Spleen (tissue), 11 donors: ENCODE measurements at regions not wholly inside any gene's neighbourhood (a gene's known extent, or its start where the extent isn't known, plus 50 kb on each side); places are given as distances from the start of the nearest gene placed in this dataset.

ENCODE experiments used
- DNase-seq: peaks from one replicate; pipeline ENCODE4 v3.0.0-alpha.2; 2020
- H3K27ac ChIP-seq, 8 donors: fragments of 200-600 bp; sonication (generic) in 7 of 8; 1 replicate in 4 of 8; 2 replicates in 4 of 8; pipeline versions ENCODE4 v1.5.0 to v1.8.0; 2016 to 2021; ENCODE audit warnings: inconsistent platforms in 4 of 8, mild to moderate bottlenecking in 4 of 8, moderate library complexity in 1 of 8
- H3K27me3 ChIP-seq, 7 donors: fragments of 200-600 bp; sonication (generic) in 6 of 7; replicated peaks in 1 of 7; 1 replicate in 4 of 7; 2 replicates in 3 of 7; pipeline versions ENCODE4 v1.5.0 to v1.8.0; 2016 to 2021; ENCODE audit warnings: inconsistent platforms in 3 of 7, mild to moderate bottlenecking in 1 of 7
- H3K36me3 ChIP-seq, 6 donors: fragments of 200-600 bp; sonication (generic) in 5 of 6; 1 replicate in 4 of 6; 2 replicates in 2 of 6; pipeline versions ENCODE4 v1.5.0 to v1.8.0; 2016 to 2021; ENCODE audit warnings: inconsistent platforms in 2 of 6
- H3K4me1 ChIP-seq, 6 donors: fragments of 200-600 bp; sonication (generic) in 5 of 6; 1 replicate in 3 of 6; 2 replicates in 3 of 6; pipeline versions ENCODE4 v1.5.0 to v1.8.0; 2016 to 2021; ENCODE audit warnings: inconsistent platforms in 3 of 6
- H3K4me3 ChIP-seq, 8 donors: fragments of 200-600 bp; sonication (generic) in 7 of 8; 1 replicate in 4 of 8; 2 replicates in 4 of 8; pipeline versions ENCODE4 v1.5.0 to v1.8.0; 2016 to 2021; ENCODE audit warnings: inconsistent platforms in 4 of 8, mild to moderate bottlenecking in 4 of 8, moderate library complexity in 2 of 8
- H3K9me3 ChIP-seq, 8 donors: fragments of 200-600 bp; sonication (generic) in 7 of 8; 1 replicate in 4 of 8; 2 replicates in 4 of 8; pipeline versions ENCODE4 v1.5.0 to v1.8.0; 2016 to 2021; ENCODE audit warnings: inconsistent platforms in 4 of 8
- CTCF ChIP-seq, 11 experiments: fragments of 200-600 bp in 7 of 11; fragments of 450-650 bp in 4 of 11; sonication (generic) in 4 of 11; IDR thresholded peaks in 8 of 11; conservative IDR thresholded peaks in 3 of 11; 1 replicate in 7 of 11; 2 replicates in 4 of 11; pipeline versions ENCODE4 v1.4.0 to v1.8.0; 2016 to 2021; ENCODE audit warnings: antibody characterized with exemption in 11 of 11, inconsistent platforms in 4 of 11, mild to moderate bottlenecking in 1 of 11
- POLR2A ChIP-seq, 3 donors: fragments of 450-650 bp; IDR thresholded peaks; one replicate each; pipeline ENCODE4 v1.5.1; 2017; ENCODE audit warnings: antibody characterized with exemption in 3 of 3, mild to moderate bottlenecking in 1 of 3
- POLR2AphosphoS5 ChIP-seq, 3 donors: sonication (generic); formaldehyde crosslinking; IDR thresholded peaks; one replicate each; pipeline ENCODE4 v1.5.1; 2017; ENCODE audit warnings: antibody characterized with exemption in 3 of 3
- WGBS, 5 donors: extraction: QIAGEN DNeasy Blood & Tissue Kit in 3 of 5; methylation state at CpG; one replicate each; pipeline versions ENCODE4 v1.1.5 to v1.1.7; 2013 to 2018; 5-methylcytosine and 5-hydroxymethylcytosine counted together
- intact Hi-C: fragments of 100-400 bp; cut with DNase I; formaldehyde crosslinking; loops from one replicate; pipeline ENCODE4 v1.15.0; 2023; ENCODE audit warnings: low total_unique reads
- donor health status: healthy with polysubstance abuse.
- donor health status: DM: no; HTN: no; CAD: no; lungs with moderate emphysema.
- donor health status: DM: no; HTN: no; CAD: no.
- donor health status: Bipolar disorder and iron deficiency.
- donor health status: healthy.
- donor health status: DM: no; HTN: no; CAD: no.
- donor health status: DM: yes; HTN: yes; CAD: no.

GRCh38 chr1:164380893-164381292, 178.1 kb upstream of the PBX1 start:
- Histone ChIP-seq H3K27ac (no peak overlapping the region), H3K36me3 (no peaks in the 10 kb centered on the region), H3K4me1 (no peaks in the 10 kb centered on the region), H3K4me3 (no peak overlapping the region), H3K9me3 (peaks cover 0 to 7% (median 0%) of the 10 kb centered on the region in 8 donors), H3K27me3 (no peaks in the 10 kb centered on the region)
- TF ChIP-seq POLR2AphosphoS5 (IDR thresholded peaks at IDR 0.05): no peak
- TF ChIP-seq POLR2A (IDR thresholded peaks at IDR 0.05): no peak
- no peak for TF ChIP-seq CTCF (IDR thresholded peaks at IDR 0.05 in 8 of 11, conservative IDR thresholded peaks at IDR 0.05 in 3 of 11)
- intact Hi-C loops: no loop called here
- DNase-seq: no peak
- WGBS, 5 donors: 33 to 55% (median 53%) methylated on average over 4 of the region's 4 CpGs

GRCh38 chr1:164382384-164382783, 176.6 kb upstream of the PBX1 start:
- H3K9me3 ChIP-seq: peaks cover 0 to 14% (median 4%) of the 10 kb centered on the region in 8 donors
- no peaks in the 10 kb centered on the region for H3K4me1 ChIP-seq
- 68 to 79% (median 78%) methylated on average over 8 of the region's 8 CpGs for WGBS, 5 donors
- intact Hi-C loops: no loop called here
- no peak overlapping the region for H3K4me3 ChIP-seq
- TF ChIP-seq POLR2AphosphoS5 (IDR thresholded peaks at IDR 0.05) (no peak), CTCF (IDR thresholded peaks at IDR 0.05 in 8 of 11, conservative IDR thresholded peaks at IDR 0.05 in 3 of 11) (no peak), POLR2A (IDR thresholded peaks at IDR 0.05) (no peak)
- no peak for DNase-seq
- H3K27ac ChIP-seq: no peak overlapping the region
- H3K27me3 ChIP-seq: no peaks in the 10 kb centered on the region
- H3K36me3 ChIP-seq: no peaks in the 10 kb centered on the region

GRCh38 chr1:164384262-164384661, 174.7 kb upstream of the PBX1 start:
- Histone ChIP-seq H3K36me3 (no peaks in the 10 kb centered on the region), H3K27me3 (no peaks in the 10 kb centered on the region), H3K9me3 (peaks cover 0 to 14% (median 4%) of the 10 kb centered on the region in 8 donors), H3K27ac (no peak overlapping the region), H3K4me1 (no peaks in the 10 kb centered on the region), H3K4me3 (no peak overlapping the region)
- WGBS, 5 donors: 83 to 92% (median 87%) methylated on average over 3 of the region's 3 CpGs
- intact Hi-C loops: no loop called here
- TF ChIP-seq POLR2A (IDR thresholded peaks at IDR 0.05): no peak
- no peak for TF ChIP-seq CTCF (IDR thresholded peaks at IDR 0.05 in 8 of 11, conservative IDR thresholded peaks at IDR 0.05 in 3 of 11)
- TF ChIP-seq POLR2AphosphoS5 (IDR thresholded peaks at IDR 0.05): no peak
- DNase-seq: no peak

GRCh38 chr1:164417016-164417704, 141.8 kb upstream of the PBX1 start:
- H3K4me1 ChIP-seq: no peaks in the 10 kb centered on the region
- H3K27me3 ChIP-seq: no peaks in the 10 kb centered on the region
- intact Hi-C loops: no loop called here
- no peak overlapping the region for H3K4me3 ChIP-seq
- no peak for TF ChIP-seq POLR2AphosphoS5 (IDR thresholded peaks at IDR 0.05)
- TF ChIP-seq POLR2A (IDR thresholded peaks at IDR 0.05): no peak
- TF ChIP-seq CTCF (IDR thresholded peaks at IDR 0.05 in 8 of 11, conservative IDR thresholded peaks at IDR 0.05 in 3 of 11): no peak
- 42 to 63% (median 53%) methylated on average over 2 of the region's 2 CpGs for WGBS, 5 donors
- H3K9me3 ChIP-seq: no peaks in the 10 kb centered on the region
- DNase-seq: no peak
- no peak overlapping the region for H3K27ac ChIP-seq
- H3K36me3 ChIP-seq: no peaks in the 10 kb centered on the region
